Muscle of leg (tissue), 3 donors: ENCODE measurements at regions not wholly inside any gene's neighbourhood (a gene's known extent, or its start where the extent isn't known, plus 50 kb on each side); places are given as distances from the start of the nearest gene placed in this dataset.
"Not testable (repeated sequence)": the region's sequence is repeated elsewhere in the genome, so short reads cannot be mapped to it uniquely, and the experiment has no call there.

Source experiments
- DNase-seq: peaks from one replicate; pipeline ENCODE4 v3.0.0; 2013
- H3K27ac ChIP-seq: one replicate; pipeline ENCODE4 v1.5.1; 2013; ENCODE audit warnings: mild to moderate bottlenecking, low read length, control low read depth
- H3K27me3 ChIP-seq: one replicate; pipeline ENCODE4 v1.6.1; 2013; ENCODE audit warnings: low read length; ENCODE audit not compliant: control insufficient read depth, insufficient read depth
- H3K36me3 ChIP-seq: one replicate; pipeline ENCODE4 v1.6.1; 2013; ENCODE audit warnings: low read length; ENCODE audit not compliant: control insufficient read depth, insufficient read depth
- H3K4me1 ChIP-seq: one replicate; pipeline ENCODE4 v1.6.1; 2013; ENCODE audit warnings: low read length; ENCODE audit not compliant: control insufficient read depth, insufficient read depth
- H3K4me3 ChIP-seq: one replicate; pipeline ENCODE4 v1.5.1; 2013; ENCODE audit warnings: low read length, control low read depth
- H3K9me3 ChIP-seq: replicated peaks from 2 replicates; pipeline ENCODE4 v1.6.1; 2013; ENCODE audit warnings: low read depth, low read length; ENCODE audit not compliant: control insufficient read depth
- WGBS: methylation state at CpG from one replicate; pipeline ENCODE4 v1.1.5; 2013; ENCODE audit warnings: missing lambda C conversion rate; ENCODE audit not compliant: insufficient coverage; 5-methylcytosine and 5-hydroxymethylcytosine counted together

DNA sequence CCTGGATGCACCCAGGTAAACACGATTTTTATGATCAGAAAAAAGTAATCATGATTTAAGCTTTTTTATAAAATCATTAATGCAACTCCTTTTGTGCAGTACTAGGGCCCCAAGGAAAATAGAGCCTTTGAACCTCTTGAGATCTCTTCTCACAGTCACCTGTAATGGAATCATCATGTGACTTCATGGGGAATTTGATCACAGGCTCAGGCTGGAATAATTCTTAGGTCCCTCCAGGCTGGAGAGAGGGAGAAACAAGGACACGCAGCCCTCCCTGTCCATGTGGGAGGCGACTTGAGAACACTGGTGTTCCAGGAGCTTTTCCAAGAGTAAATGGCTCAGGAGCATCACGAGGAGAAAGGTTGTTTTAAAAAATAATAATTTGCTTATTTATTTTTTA is 156.1 kb downstream of the NUFIP1 start:
- Histone ChIP-seq H3K27me3 (no peaks in the 10 kb centered on the region), H3K9me3 (no peaks in the 10 kb centered on the region), H3K4me1 (no peaks in the 10 kb centered on the region), H3K4me3 (no peak overlapping the region), H3K36me3 (no peaks in the 10 kb centered on the region), H3K27ac (no peak overlapping the region)
- no peak for DNase-seq
- 60% methylated on average over 1 of the region's 4 CpGs for WGBS

DNA sequence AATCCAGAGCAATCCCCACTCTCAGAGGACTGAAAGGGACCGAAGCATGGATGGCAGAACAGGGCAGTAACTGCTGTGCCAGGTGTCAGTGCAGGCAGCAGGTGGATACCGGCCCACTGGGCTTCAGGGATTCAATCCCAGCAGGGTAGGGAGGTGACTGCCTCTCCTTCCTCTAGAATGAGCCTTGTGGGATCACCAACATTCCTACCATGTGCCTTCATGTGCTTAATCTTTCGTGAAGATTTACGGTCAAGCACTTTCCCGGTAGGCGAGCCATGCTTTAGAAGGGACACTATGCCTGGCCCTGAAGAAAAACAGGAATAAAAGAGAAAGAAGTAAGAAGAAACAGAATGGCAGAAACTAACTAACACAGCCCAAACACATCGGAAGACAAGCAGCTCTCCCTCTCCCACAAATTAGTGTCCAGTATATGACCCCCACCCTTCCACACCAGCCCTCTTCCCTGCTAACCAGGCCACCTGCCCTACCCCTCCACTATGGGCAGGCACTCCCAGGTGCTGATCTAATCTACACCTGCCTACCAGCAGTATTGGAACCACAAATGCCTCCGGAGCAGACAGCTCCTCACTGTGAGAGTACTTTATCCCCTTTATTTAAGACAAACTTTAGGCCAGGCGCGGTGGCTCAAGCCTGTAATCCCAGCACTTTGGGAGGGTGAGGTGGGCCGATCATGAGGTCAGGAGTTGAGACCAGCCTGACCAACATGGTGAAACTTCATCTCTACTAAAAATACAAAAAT is 162.5 kb downstream of the NUFIP1 start:
- no peaks in the 10 kb centered on the region for H3K36me3 ChIP-seq
- 73% methylated on average over 2 of the region's 11 CpGs for WGBS
- H3K9me3 ChIP-seq = no peaks in the 10 kb centered on the region
- H3K27ac ChIP-seq = no peak overlapping the region
- H3K4me1 ChIP-seq = no peaks in the 10 kb centered on the region
- DNase-seq = no peak
- H3K27me3 ChIP-seq = no peaks in the 10 kb centered on the region
- no peak overlapping the region for H3K4me3 ChIP-seq

DNA sequence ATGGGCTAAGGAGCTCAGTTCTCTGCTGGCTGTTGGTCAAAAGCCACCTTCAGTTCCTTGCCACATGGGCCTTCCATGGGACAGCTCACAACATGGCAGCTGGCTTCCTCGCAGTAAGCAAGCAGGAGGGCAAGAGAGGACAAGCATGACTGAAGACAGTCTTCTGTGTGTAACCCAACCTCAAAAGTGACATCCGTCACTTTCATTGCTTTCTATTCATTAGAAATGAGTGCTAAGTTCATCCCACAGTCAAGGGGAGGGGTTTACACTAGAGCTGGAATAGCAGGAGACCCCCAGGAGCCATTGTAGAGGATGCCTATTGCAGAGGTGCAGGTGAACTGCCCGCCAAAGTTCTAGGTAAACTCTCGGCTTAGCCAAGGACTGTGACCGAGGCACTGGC is 163.3 kb downstream of the NUFIP1 start:
- 88% methylated on average over 3 of the region's 5 CpGs for WGBS
- Histone ChIP-seq H3K36me3 (no peaks in the 10 kb centered on the region), H3K4me3 (no peak overlapping the region), H3K27ac (no peak overlapping the region), H3K27me3 (no peaks in the 10 kb centered on the region), H3K4me1 (no peaks in the 10 kb centered on the region), H3K9me3 (no peaks in the 10 kb centered on the region)
- DNase-seq = no peak

DNA sequence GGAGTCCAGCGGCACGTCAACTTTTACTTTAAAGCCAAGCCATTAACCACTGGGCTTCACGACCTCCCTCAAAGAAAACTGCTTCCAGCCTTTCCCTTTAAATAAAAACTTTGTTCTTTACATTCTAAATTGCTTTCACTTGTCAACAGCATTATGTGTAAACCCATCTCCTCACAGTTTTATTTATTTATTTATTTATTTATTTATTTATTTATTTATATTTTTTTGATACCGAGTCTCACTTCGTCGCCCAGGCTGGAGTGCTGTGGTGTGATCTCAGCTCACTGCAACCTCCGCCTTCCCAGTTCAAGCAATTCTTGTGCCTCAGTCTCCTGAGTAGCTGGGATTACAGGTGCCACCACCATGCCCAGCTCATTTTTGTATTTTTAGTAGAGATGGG is 165.7 kb downstream of the NUFIP1 start:
- 100% methylated on average over 1 of the region's 7 CpGs for WGBS
- H3K9me3 ChIP-seq, H3K4me3 ChIP-seq, H3K36me3 ChIP-seq, H3K27ac ChIP-seq, H3K27me3 ChIP-seq, DNase-seq, H3K4me1 ChIP-seq: not testable (repeated sequence)

DNA sequence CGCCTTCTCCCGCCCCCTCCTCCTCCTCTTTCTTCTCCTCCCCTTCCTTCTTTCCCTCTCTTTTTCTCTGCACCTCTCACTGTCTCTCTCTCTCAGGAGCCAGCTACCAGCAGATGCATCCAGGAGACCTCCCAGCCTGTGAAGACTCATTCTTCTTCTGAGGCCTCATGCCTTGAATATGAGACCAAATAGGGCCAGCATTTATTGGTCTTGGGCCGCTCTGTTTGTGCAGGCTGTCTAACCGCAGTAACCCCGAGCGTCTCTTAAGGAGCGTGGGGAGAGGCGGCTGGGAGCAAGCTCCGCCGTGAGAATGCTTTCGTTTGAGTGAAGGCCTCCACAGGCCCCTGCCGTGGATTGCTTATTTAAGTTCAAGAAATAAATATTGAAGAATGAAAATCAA is 167.0 kb downstream of the NUFIP1 start:
- WGBS = 87% methylated on average over 12 of the region's 12 CpGs
- Histone ChIP-seq H3K4me3 (no peak overlapping the region), H3K27ac (no peak overlapping the region), H3K9me3 (no peaks in the 10 kb centered on the region), H3K4me1 (no peaks in the 10 kb centered on the region), H3K36me3 (no peaks in the 10 kb centered on the region), H3K27me3 (peaks cover 2% of the 10 kb centered on the region)
- DNase-seq = no peak

DNA sequence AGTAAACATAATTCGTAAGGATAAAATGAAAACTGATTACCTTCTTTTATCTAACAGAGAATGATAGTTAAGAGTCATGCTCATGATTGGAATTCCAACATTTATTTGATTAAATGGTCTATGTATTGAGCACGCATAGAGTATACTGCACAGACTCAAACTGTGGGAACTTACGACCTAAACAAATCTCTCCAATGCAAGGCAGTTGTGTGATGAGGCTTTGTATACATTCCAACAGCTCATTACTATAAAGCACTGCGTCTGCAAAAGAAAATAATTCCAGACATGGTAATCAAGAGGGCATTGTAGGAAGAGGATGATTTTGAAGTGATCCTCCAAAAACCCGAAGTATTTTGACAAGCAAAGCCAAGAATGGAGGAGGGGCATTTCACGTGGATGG is 169.5 kb downstream of the NUFIP1 start:
- H3K27me3 ChIP-seq = peaks cover 2% of the 10 kb centered on the region
- H3K9me3 ChIP-seq = no peaks in the 10 kb centered on the region
- H3K4me1 ChIP-seq = no peaks in the 10 kb centered on the region
- no peak for DNase-seq
- no peak overlapping the region for H3K27ac ChIP-seq
- no peaks in the 10 kb centered on the region for H3K36me3 ChIP-seq
- WGBS = no CpG with 5 or more reads among the region's 6 CpGs
- no peak overlapping the region for H3K4me3 ChIP-seq

DNA sequence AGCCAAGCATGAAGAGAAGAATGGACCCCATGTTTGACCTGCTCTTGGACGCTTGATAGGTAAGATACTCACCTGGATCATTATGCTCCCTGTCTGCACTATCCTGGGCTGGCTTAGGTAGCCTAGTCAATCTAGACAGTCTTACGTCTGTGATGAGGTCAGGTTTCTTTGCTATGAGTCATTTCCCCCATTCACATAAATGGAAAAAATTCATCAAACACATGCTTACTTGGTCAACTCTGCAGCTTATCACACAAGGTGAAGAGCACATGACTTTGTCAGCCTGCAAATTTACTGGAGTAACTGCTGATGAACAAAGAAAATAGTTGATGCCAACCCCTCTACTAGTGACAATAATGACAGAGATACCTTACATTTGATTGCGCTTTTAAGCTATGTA is 170.0 kb downstream of the NUFIP1 start:
- DNase-seq = no peak
- Histone ChIP-seq H3K4me1 (no peaks in the 10 kb centered on the region), H3K27ac (no peak overlapping the region), H3K9me3 (no peaks in the 10 kb centered on the region), H3K4me3 (no peak overlapping the region), H3K27me3 (peaks cover 2% of the 10 kb centered on the region), H3K36me3 (no peaks in the 10 kb centered on the region)
- no CpG with 5 or more reads among the region's 3 CpGs for WGBS

DNA sequence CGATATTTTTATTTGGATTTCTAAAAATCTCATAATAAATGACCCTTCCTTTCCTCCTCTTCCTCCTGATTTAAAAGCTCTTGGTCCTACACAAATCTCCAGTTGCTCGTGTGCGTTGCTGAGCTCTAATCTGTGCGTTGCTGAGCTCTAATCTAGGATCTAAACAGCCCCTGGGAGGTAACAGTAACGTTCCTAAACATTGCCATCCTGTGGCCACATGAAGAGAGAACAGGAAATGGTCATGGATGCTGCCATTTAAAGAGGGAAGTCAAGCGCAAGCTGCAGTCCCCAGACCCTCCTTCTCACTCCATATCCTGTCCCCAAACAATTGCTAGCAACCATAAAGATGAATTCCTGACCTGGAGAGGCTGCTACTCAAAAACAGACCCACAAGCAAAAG is 170.8 kb downstream of the NUFIP1 start:
- Histone ChIP-seq H3K4me1 (no peaks in the 10 kb centered on the region), H3K9me3 (no peaks in the 10 kb centered on the region), H3K27me3 (peaks cover 2% of the 10 kb centered on the region), H3K36me3 (no peaks in the 10 kb centered on the region), H3K4me3 (no peak overlapping the region), H3K27ac (no peak overlapping the region)
- 71% methylated on average over 4 of the region's 6 CpGs for WGBS
- DNase-seq = no peak

DNA sequence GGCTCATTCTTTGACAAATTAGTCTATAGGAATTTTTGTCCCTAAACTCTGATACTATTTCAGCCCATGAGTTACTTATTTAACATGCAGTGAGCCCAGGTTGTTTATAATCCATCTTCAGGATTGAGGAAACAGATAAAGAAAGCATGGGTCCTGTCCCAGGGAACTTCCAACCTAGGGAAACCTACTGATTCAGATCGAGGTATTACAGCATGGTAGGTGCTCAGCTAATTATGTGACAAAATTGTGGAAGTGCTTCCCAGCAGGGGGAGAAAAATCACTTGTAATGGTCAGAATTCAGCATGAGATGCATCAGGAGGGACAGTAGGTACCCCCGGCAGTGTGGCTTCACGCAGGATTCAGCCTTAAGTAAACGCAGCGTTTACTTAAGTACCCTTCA is 171.3 kb downstream of the NUFIP1 start:
- Histone ChIP-seq H3K36me3 (no peaks in the 10 kb centered on the region), H3K4me1 (no peaks in the 10 kb centered on the region), H3K27ac (no peak overlapping the region), H3K4me3 (no peak overlapping the region), H3K9me3 (no peaks in the 10 kb centered on the region), H3K27me3 (peaks cover 2% of the 10 kb centered on the region)
- 84% methylated on average over 5 of the region's 5 CpGs for WGBS
- DNase-seq = no peak

DNA sequence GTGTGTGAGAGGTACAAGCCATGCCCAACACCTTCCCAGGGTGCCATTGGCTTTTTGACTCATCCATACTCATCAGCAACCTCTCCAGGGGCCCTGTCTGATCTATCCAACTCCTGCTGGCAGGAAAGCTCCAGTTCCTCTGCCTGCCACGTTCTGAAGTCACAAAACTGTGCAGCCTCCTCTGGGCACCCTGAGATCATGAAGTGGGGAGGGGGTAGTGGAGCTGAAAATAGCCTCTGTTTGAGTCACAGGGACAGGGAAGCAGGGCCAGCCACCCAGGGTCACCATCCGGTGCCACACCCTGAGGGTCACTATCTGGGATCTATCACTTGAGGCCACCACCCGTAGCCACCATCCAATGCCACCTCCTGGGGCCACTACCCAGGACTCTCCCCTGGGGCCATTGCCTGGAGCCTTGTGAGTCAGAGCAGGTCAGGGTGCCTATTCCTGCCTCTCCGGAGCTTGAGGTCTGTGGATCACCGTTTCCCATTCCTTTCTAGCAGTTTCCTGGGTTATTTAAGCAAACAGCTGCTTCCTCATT is 172.1 kb downstream of the NUFIP1 start:
- H3K36me3 ChIP-seq = no peaks in the 10 kb centered on the region
- no peaks in the 10 kb centered on the region for H3K9me3 ChIP-seq
- no peak for DNase-seq
- WGBS = 82% methylated on average over 3 of the region's 5 CpGs
- peaks cover 2% of the 10 kb centered on the region for H3K27me3 ChIP-seq
- H3K4me1 ChIP-seq = no peaks in the 10 kb centered on the region
- no peak overlapping the region for H3K4me3 ChIP-seq
- H3K27ac ChIP-seq = no peak overlapping the region

DNA sequence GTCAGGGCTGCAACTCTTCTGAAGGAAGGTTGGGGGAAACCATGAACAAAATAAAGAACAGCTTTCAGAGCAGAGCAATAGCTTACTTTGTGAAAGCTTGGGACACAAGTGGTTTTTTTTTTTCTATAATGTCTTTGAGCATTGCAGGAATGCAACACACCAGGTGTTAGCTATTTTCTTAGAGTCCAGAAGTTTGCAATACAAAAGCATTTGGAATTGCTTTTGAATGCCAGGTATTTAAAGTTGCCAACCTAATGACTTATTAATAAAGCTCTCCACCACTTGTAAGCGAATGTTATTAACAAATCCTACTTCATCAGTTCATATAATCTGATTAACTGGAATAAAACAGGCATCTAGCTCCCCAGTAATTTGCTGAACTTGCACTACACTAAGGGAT is 172.6 kb downstream of the NUFIP1 start:
- Histone ChIP-seq H3K27me3 (peaks cover 2% of the 10 kb centered on the region), H3K9me3 (no peaks in the 10 kb centered on the region), H3K4me1 (no peaks in the 10 kb centered on the region), H3K36me3 (no peaks in the 10 kb centered on the region), H3K4me3 (no peak overlapping the region), H3K27ac (no peak overlapping the region)
- no peak for DNase-seq
- no CpG with 5 or more reads among the region's 1 CpG for WGBS
